GM18502 (cell line): ENCODE measurements at regions not wholly inside any gene's neighbourhood (a gene's known extent, or its start where the extent isn't known, plus 50 kb on each side); places are given as distances from the start of the nearest gene placed in this dataset.

Experiments used
- ATAC-seq: cut with Tn5 transposase; IDR thresholded peaks from one replicate; pipeline ENCODE4 v1.9.1; 2021; ENCODE audit warnings: mild to moderate bottlenecking; ENCODE audit not compliant: unreplicated experiment, poor library complexity

GRCh38 chr11:79744941-79745340 lies 304.1 kb upstream of the TENM4 start:
- ATAC-seq = no peak

- ATAC-seq = no peak
These were observed 301.3 kb upstream of the TENM4 start for GRCh38 chr11:79742176-79742575.

GRCh38 chr11:79739591-79739990 lies 298.8 kb upstream of the TENM4 start:
- ATAC-seq = no peak

- no peak for ATAC-seq
These were observed 286.4 kb upstream of the TENM4 start for GRCh38 chr11:79727221-79727620.

GRCh38 chr11:79720115-79720514 lies 279.3 kb upstream of the TENM4 start:
- ATAC-seq = no peak

GRCh38 chr11:79708319-79708932 lies 267.6 kb upstream of the TENM4 start:
- ATAC-seq = peak; percentile 60

- ATAC-seq = no peak
These were observed 264.8 kb upstream of the TENM4 start for GRCh38 chr11:79705648-79706047.

GRCh38 chr11:79702303-79702702 lies 261.5 kb upstream of the TENM4 start:
- no peak for ATAC-seq

GRCh38 chr11:79699246-79699645 lies 258.4 kb upstream of the TENM4 start:
- ATAC-seq = no peak

- ATAC-seq = peak; percentile 89
These were observed 257.1 kb upstream of the TENM4 start for GRCh38 chr11:79697905-79698304.

- no peak for ATAC-seq
These were observed 253.5 kb upstream of the TENM4 start for GRCh38 chr11:79694368-79694767.

GRCh38 chr11:79691445-79691844 lies 250.6 kb upstream of the TENM4 start:
- ATAC-seq = peak; percentile 48

GRCh38 chr11:79686703-79687419 lies 246.0 kb upstream of the TENM4 start:
- ATAC-seq = no peak

- no peak for ATAC-seq
These were observed 243.1 kb upstream of the TENM4 start for GRCh38 chr11:79683930-79684329.

GRCh38 chr11:79678780-79679452 lies 238.1 kb upstream of the TENM4 start:
- ATAC-seq = no peak

GRCh38 chr11:79676396-79676795 lies 235.6 kb upstream of the TENM4 start:
- no peak for ATAC-seq

GRCh38 chr11:79675081-79675480 lies 234.3 kb upstream of the TENM4 start:
- no peak for ATAC-seq

GRCh38 chr11:79672786-79673185 lies 232.0 kb upstream of the TENM4 start:
- ATAC-seq = no peak

- no peak for ATAC-seq
These were observed 230.6 kb upstream of the TENM4 start for GRCh38 chr11:79671401-79671800.

- no peak for ATAC-seq
These were observed 230.1 kb upstream of the TENM4 start for GRCh38 chr11:79670882-79671281.

GRCh38 chr11:79668575-79668974 lies 227.7 kb upstream of the TENM4 start:
- ATAC-seq = no peak

GRCh38 chr11:79667380-79667779 lies 226.6 kb upstream of the TENM4 start:
- no peak for ATAC-seq
